ENCODE measurements at regions not wholly inside any gene's neighbourhood (a gene's known extent, or its start where the extent isn't known, plus 50 kb on each side); places are given as distances from the start of the nearest gene placed in this dataset.

DNA sequence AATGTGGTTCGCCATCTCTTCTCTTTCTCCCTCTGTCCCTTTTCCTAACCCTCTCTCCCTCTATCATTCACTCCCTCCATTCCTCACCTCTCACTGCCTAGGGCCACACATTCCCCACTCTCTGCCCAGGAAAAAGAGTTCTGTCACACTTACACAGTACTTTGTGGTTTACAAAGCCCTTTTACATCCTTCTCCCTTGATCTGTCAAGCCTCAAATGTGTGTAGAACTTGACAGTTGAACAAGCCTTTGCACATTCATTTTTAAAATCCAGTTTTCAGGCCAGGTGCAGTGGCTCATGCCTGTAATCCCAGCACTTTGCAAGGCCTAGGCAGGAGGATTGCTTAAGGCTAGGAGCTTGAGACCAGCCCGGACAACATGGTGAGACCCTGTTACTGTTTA lies 156.3 kb downstream of the VSIG4 start:
- POLR2A ChIA-PET (ENCODE audit: partially characterized antibody), result no interaction called here
- peaks cover 3 to 25% of the 10 kb centered on the region in 2 experiments; a peak in 1 of 4 replicates for H3K9me3 ChIP-seq (ENCODE audit: insufficient read depth in 2 of 2, low read depth in 1 of 2, low read length in 1 of 2)
- H3K79me1 ChIP-seq (ENCODE audit: low read depth, low read length), result no peaks in the 10 kb centered on the region
- H3K4me1 ChIP-seq (replicated peaks in 1 of 4; ENCODE audit: control insufficient read depth in 3 of 4, insufficient read depth in 4 of 4, low read length in 3 of 4), result no peaks in the 10 kb centered on the region
- no peak overlapping the region for H2BK15ac ChIP-seq (ENCODE audit: low read length)
- no peak overlapping the region for H3K4me2 ChIP-seq (ENCODE audit: insufficient read depth in 1 of 2, low read depth in 2 of 2, low read length in 2 of 2)
- no peak overlapping the region for H3K4ac ChIP-seq (replicated peaks; ENCODE audit: insufficient read length, low read depth, low read length)
- no peak for FAIRE-seq
- no peak overlapping the region for H3K18ac ChIP-seq (ENCODE audit: extremely low read depth, low read length)
- no peak overlapping the region for H2BK12ac ChIP-seq (ENCODE audit: low read depth, low read length)
- no peak overlapping the region for H2BK5ac ChIP-seq (ENCODE audit: low read depth, low read length)
- no peak overlapping the region for H3K4me3 ChIP-seq (ENCODE audit: extremely low read depth in 1 of 4, insufficient read depth in 2 of 4, low read depth in 3 of 4, low read length in 4 of 4)
- no peak overlapping the region for H3K27ac ChIP-seq (ENCODE audit: low read depth, low read length)
- H3K23ac ChIP-seq (ENCODE audit: insufficient read length), result no peak overlapping the region
- H2AK5ac ChIP-seq (ENCODE audit: low read depth, low read length), result no peak overlapping the region
- CTCF ChIA-PET (ENCODE audit: partially characterized antibody), result interaction anchor here (0.6 kb wide), 1 partner anchor 1412 kb away, joined by 3 read pairs; no protein-coding TSS in a partner anchor
- no peaks in the 10 kb centered on the region for H3K23me2 ChIP-seq (ENCODE audit: low read depth, low read length)
- no peak for DNase-seq (ENCODE audit: low read depth in 1 of 2, low spot score in 2 of 2)
- H4K91ac ChIP-seq (replicated peaks; ENCODE audit: insufficient read length, low read length), result no peak overlapping the region
- no peak overlapping the region for H3K56ac ChIP-seq (replicated peaks; ENCODE audit: insufficient read length, low read depth, low read length)
- H3K9ac ChIP-seq (replicated peaks in 1 of 4; ENCODE audit: extremely low read depth in 1 of 4, low read depth in 3 of 4, low read length in 3 of 4), result no peak overlapping the region
- 95% methylated on average over 2 of the region's 2 CpGs; no CpG with 5 or more reads in 1 of the 2 experiments for WGBS, 2 experiments (ENCODE audit: extremely low coverage in 1 of 2, insufficient coverage in 1 of 2, insufficient read length in 1 of 2, insufficient replicate concordance in 2 of 2, low coverage in 1 of 2, low lambda C conversion rate in 2 of 2, missing lambda C conversion rate in 1 of 2)
- no peak overlapping the region for H3K14ac ChIP-seq (ENCODE audit: insufficient read length)
- no peak overlapping the region for H4K8ac ChIP-seq (ENCODE audit: extremely low read depth, insufficient read depth, low read length)
- no peaks in the 10 kb centered on the region for H3K36me3 ChIP-seq (ENCODE audit: control insufficient read depth in 2 of 4, insufficient read depth in 4 of 4, low read length in 3 of 4)
- H2BK120ac ChIP-seq (replicated peaks; ENCODE audit: low read depth, low read length), result no peak overlapping the region
- no peaks in the 10 kb centered on the region for H3K27me3 ChIP-seq (replicated peaks in 1 of 4; ENCODE audit: control insufficient read depth in 3 of 4, extremely low read depth in 1 of 4, insufficient read depth in 3 of 4, low read length in 3 of 4)
- H3K79me2 ChIP-seq (ENCODE audit: control insufficient read depth in 1 of 2, insufficient read depth in 2 of 2, low read length in 2 of 2), result no peaks in the 10 kb centered on the region
- H4K5ac ChIP-seq (ENCODE audit: insufficient read length, low read depth, low read length), result no peak overlapping the region
- H2AFZ ChIP-seq (ENCODE audit: low read length), result no peak overlapping the region
- no peak overlapping the region for H2BK20ac ChIP-seq (ENCODE audit: low read length)
- no peaks in the 10 kb centered on the region for H4K20me1 ChIP-seq (replicated peaks in 1 of 2; ENCODE audit: control insufficient read depth in 1 of 2, insufficient read depth in 2 of 2, low read length in 2 of 2)
- no peak for TF ChIP-seq CHD2 (IDR thresholded peaks at IDR 0.05; ENCODE audit: low read length)
- no peak for TF ChIP-seq SUZ12 (IDR thresholded peaks at IDR 0.05; ENCODE audit: low read length)
- TF ChIP-seq POU5F1 (IDR thresholded peaks at IDR 0.05; ENCODE audit: low read depth, low read length), result no peak
- TF ChIP-seq SP1 (IDR thresholded peaks at IDR 0.05; ENCODE audit: low read depth, low read length), result no peak
- no peak for TF ChIP-seq EGR1 (IDR thresholded peaks at IDR 0.05; ENCODE audit: borderline replicate concordance, low read depth, low read length)
- TF ChIP-seq RNF2 (IDR thresholded peaks at IDR 0.05; ENCODE audit: borderline replicate concordance, low read depth, low read length, missing control alignments, poor library complexity, severe bottlenecking), result no peak
- no peak for TF ChIP-seq POLR2A (IDR thresholded peaks at IDR 0.05; ENCODE audit: control extremely low read depth in 1 of 2, low read depth in 2 of 2, low read length in 2 of 2)
- TF ChIP-seq HDAC2 (IDR thresholded peaks at IDR 0.05; ENCODE audit: borderline replicate concordance in 1 of 2, low read depth in 2 of 2, low read length in 2 of 2), result no peak
- TF ChIP-seq CHD1 (IDR thresholded peaks at IDR 0.05; ENCODE audit: low read depth, low read length), result no peak
- TF ChIP-seq NRF1 (IDR thresholded peaks at IDR 0.05; ENCODE audit: low read depth, low read length), result no peak
- no peak for TF ChIP-seq EP300 (IDR thresholded peaks at IDR 0.05; ENCODE audit: borderline replicate concordance in 1 of 2, low read depth in 2 of 2, low read length in 2 of 2)
- no peak for TF ChIP-seq JUN (IDR thresholded peaks at IDR 0.05; ENCODE audit: low read depth, low read length)
- no peak for TF ChIP-seq POLR2AphosphoS5 (IDR thresholded peaks at IDR 0.05; ENCODE audit: low read depth, low read length)
- TF ChIP-seq SP4 (IDR thresholded peaks at IDR 0.05; ENCODE audit: low read length), result no peak
- TF ChIP-seq, protein P1, sequence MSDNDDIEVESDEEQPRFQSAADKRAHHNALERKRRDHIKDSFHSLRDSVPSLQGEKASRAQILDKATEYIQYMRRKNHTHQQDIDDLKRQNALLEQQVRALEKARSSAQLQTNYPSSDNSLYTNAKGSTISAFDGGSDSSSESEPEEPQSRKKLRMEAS (IDR thresholded peaks at IDR 0.05), result no peak
- TF ChIP-seq CBX5 (IDR thresholded peaks at IDR 0.05; ENCODE audit: low read depth, low read length), result no peak

All from H1 (cell line).